Astrocyte (in vitro differentiated cells and primary cell): ENCODE measurements at regions not wholly inside any gene's neighbourhood (a gene's known extent, or its start where the extent isn't known, plus 50 kb on each side); places are given as distances from the start of the nearest gene placed in this dataset.

Experiments
- CTCF ChIP-seq: IDR thresholded peaks from 2 replicates; pipeline ENCODE4 v1.5.1; 2011; ENCODE audit warnings: low read depth, mild to moderate bottlenecking, inconsistent platforms, low read length, moderate library complexity; ENCODE audit not compliant: insufficient read depth
- EZH2 ChIP-seq: IDR thresholded peaks from 2 replicates; pipeline ENCODE4 v1.6.1; 2012; ENCODE audit warnings: mild to moderate bottlenecking, low read length, inconsistent platforms; ENCODE audit not compliant: insufficient read depth

- TF ChIP-seq CTCF (no peak), EZH2 (no peak)
Observed at GRCh38 chr16:6913566-6913965, 419.1 kb upstream of the RBFOX1 start.
